NCI-H2196 treated with DMSO at 0.1 percent for 48 hours (cell line): ENCODE measurements at regions not wholly inside any gene's neighbourhood (a gene's known extent, or its start where the extent isn't known, plus 50 kb on each side); places are given as distances from the start of the nearest gene placed in this dataset.
A peak's percentile ranks its signal among the peaks of the same experiment; 100 is the strongest.

Experiments used
- DNase-seq: peaks from one replicate; lab custom pipeline; 2025; ENCODE audit not compliant: unreplicated experiment; lab: John Stamatoyannopoulos, UW

GRCh38 chr13:111039735-111040134 lies 75.4 kb upstream of the ARHGEF7 start:
- no peak for DNase-seq

- no peak for DNase-seq
Observed at GRCh38 chr13:111038887-111039286, 76.2 kb upstream of the ARHGEF7 start.

GRCh38 chr13:111037927-111038326 lies 77.2 kb upstream of the ARHGEF7 start:
- no peak for DNase-seq

GRCh38 chr13:111036665-111037064 lies 78.4 kb upstream of the ARHGEF7 start:
- no peak for DNase-seq

- DNase-seq: no peak
Observed at GRCh38 chr13:111035861-111036260, 79.2 kb upstream of the ARHGEF7 start.

GRCh38 chr13:111034811-111035210 lies 80.3 kb upstream of the ARHGEF7 start:
- no peak for DNase-seq

GRCh38 chr13:111033172-111034130 lies 81.7 kb upstream of the ARHGEF7 start:
- DNase-seq: no peak

GRCh38 chr13:111031531-111031961 lies 83.6 kb upstream of the ARHGEF7 start:
- DNase-seq: peak; percentile 33

GRCh38 chr13:111029957-111030609 lies 85.0 kb upstream of the ARHGEF7 start:
- no peak for DNase-seq

GRCh38 chr13:111027458-111028439 lies 87.4 kb upstream of the ARHGEF7 start:
- DNase-seq: no peak

GRCh38 chr13:111025310-111025709 lies 89.8 kb upstream of the ARHGEF7 start:
- DNase-seq: no peak

- DNase-seq: no peak
Observed at GRCh38 chr13:111022886-111023285, 92.2 kb upstream of the ARHGEF7 start.

GRCh38 chr13:111022241-111022640 lies 92.9 kb upstream of the ARHGEF7 start:
- no peak for DNase-seq

- no peak for DNase-seq
Observed at GRCh38 chr13:111021270-111021669, 93.8 kb upstream of the ARHGEF7 start.

- DNase-seq: no peak
Observed at GRCh38 chr13:111020546-111020945, 94.6 kb upstream of the ARHGEF7 start.

GRCh38 chr13:111020021-111020420 lies 95.1 kb upstream of the ARHGEF7 start:
- no peak for DNase-seq

- DNase-seq: no peak
Observed at GRCh38 chr13:111017755-111018459, 97.2 kb upstream of the ARHGEF7 start.

- DNase-seq: no peak
Observed at GRCh38 chr13:111013196-111013595, 98.3 kb upstream of the ANKRD10 start.

- no peak for DNase-seq
Observed at GRCh38 chr13:111011899-111012298, 97.0 kb upstream of the ANKRD10 start.

GRCh38 chr13:111008351-111008750 lies 93.5 kb upstream of the ANKRD10 start:
- DNase-seq: no peak
